ENCODE measurements at regions not wholly inside any gene's neighbourhood (a gene's known extent, or its start where the extent isn't known, plus 50 kb on each side); places are given as distances from the start of the nearest gene placed in this dataset.

DNA sequence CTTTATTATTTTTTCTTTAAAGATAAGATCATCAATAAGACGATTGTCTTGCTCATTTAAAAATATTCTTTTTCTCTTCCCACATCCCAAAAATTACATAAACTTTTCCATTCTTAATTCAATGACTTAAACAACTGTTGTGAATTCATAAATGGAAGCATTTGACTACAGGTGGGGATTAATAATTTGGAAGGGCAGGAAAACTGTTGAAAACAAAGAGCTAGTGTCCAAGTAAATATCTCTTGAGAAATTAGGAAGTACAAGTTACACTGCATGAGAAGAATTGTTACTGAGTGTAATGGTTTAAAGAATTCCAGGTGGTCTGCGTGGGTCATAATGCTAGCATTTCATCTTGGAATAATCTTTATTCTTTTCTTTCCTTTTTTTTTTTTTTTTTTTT is 634.8 kb upstream of the ZEB2 start:
- H3K4me3 ChIP-seq: no peak overlapping the region
- TF ChIP-seq, protein P1, sequence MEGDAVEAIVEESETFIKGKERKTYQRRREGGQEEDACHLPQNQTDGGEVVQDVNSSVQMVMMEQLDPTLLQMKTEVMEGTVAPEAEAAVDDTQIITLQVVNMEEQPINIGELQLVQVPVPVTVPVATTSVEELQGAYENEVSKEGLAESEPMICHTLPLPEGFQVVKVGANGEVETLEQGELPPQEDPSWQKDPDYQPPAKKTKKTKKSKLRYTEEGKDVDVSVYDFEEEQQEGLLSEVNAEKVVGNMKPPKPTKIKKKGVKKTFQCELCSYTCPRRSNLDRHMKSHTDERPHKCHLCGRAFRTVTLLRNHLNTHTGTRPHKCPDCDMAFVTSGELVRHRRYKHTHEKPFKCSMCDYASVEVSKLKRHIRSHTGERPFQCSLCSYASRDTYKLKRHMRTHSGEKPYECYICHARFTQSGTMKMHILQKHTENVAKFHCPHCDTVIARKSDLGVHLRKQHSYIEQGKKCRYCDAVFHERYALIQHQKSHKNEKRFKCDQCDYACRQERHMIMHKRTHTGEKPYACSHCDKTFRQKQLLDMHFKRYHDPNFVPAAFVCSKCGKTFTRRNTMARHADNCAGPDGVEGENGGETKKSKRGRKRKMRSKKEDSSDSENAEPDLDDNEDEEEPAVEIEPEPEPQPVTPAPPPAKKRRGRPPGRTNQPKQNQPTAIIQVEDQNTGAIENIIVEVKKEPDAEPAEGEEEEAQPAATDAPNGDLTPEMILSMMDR (IDR thresholded peaks at IDR 0.05): no peak
- DNase-seq: no peak
- H3K4me1 ChIP-seq: peaks cover 5% of the 10 kb centered on the region
- 73 to 79% (median 74%) methylated on average over 2 of the region's 2 CpGs for WGBS, 3 donors
- intact Hi-C loops (cut with DNase I): no loop called here
- no peak overlapping the region for H3K27ac ChIP-seq
- ATAC-seq: no peak
- no peaks in the 10 kb centered on the region for H3K9me3 ChIP-seq
- no peaks in the 10 kb centered on the region for H3K36me3 ChIP-seq (ENCODE audit: insufficient read depth in 1 of 2, low read depth in 1 of 2)
- no peaks in the 10 kb centered on the region for H3K27me3 ChIP-seq (ENCODE audit: insufficient read depth in 3 of 3, low read length in 2 of 3)

- ATAC-seq: no peak
- no peaks in the 10 kb centered on the region for H3K27me3 ChIP-seq (ENCODE audit: insufficient read depth in 3 of 3, low read length in 2 of 3)
- no peaks in the 10 kb centered on the region for H3K9me3 ChIP-seq
- no peaks in the 10 kb centered on the region for H3K4me1 ChIP-seq
- intact Hi-C loops (cut with DNase I): no loop called here
- H3K4me3 ChIP-seq: no peak overlapping the region
- H3K27ac ChIP-seq: no peak overlapping the region
- TF ChIP-seq, protein P1 (IDR thresholded peaks at IDR 0.05): no peak
- no peaks in the 10 kb centered on the region for H3K36me3 ChIP-seq (ENCODE audit: insufficient read depth in 1 of 2, low read depth in 1 of 2)
- no peak for DNase-seq
These were observed 626.8 kb upstream of the ZEB2 start for GRCh38 chr2:145146691-145147090.

DNA sequence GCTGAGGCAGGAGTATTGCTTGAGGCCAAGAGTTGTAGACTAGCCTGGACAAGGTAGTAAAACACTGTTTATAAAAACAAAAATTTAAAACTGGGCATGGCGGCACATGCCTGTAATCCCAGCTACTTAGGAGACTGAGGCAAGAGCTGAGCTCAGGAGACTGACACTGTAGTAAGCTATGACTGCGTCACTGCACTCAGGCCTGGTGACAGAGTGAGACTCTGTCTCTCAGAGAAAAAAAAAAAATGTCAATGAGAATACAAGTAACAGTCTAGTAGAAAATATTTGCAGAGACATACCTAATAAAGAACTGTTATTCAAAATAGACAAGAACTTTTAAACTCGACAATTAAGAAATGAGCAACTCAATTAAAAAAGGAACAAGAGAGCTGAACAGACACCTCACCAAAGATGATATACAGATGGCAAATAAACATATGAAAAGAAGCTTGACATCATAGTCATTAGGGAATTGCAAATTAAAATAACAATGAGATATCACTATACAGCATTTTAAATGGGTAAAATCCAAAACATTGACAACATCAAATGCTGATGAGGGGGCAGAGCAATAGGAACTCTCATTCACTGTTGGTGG is 624.3 kb upstream of the ZEB2 start:
- TF ChIP-seq, protein P1 (IDR thresholded peaks at IDR 0.05): no peak
- Histone ChIP-seq H3K27ac (no peak overlapping the region), H3K27me3 (ENCODE audit: insufficient read depth in 3 of 3, low read length in 2 of 3) (no peaks in the 10 kb centered on the region), H3K4me3 (no peak overlapping the region), H3K4me1 (no peaks in the 10 kb centered on the region), H3K36me3 (ENCODE audit: insufficient read depth in 1 of 2, low read depth in 1 of 2) (no peaks in the 10 kb centered on the region), H3K9me3 (no peaks in the 10 kb centered on the region)
- WGBS, 3 donors: 96 to 98% (median 97%) methylated on average over 3 of the region's 3 CpGs
- no peak for DNase-seq
- no peak for ATAC-seq
- intact Hi-C loops (cut with DNase I): no loop called here

- Histone ChIP-seq H3K27ac (no peak overlapping the region), H3K27me3 (ENCODE audit: insufficient read depth in 3 of 3, low read length in 2 of 3) (no peaks in the 10 kb centered on the region), H3K36me3 (ENCODE audit: insufficient read depth in 1 of 2, low read depth in 1 of 2) (no peaks in the 10 kb centered on the region), H3K4me1 (no peaks in the 10 kb centered on the region), H3K9me3 (no peaks in the 10 kb centered on the region), H3K4me3 (no peak overlapping the region)
- intact Hi-C loops (cut with DNase I): no loop called here
- 66 to 74% (median 70%) methylated on average over 2 of the region's 2 CpGs for WGBS, 3 donors
- DNase-seq: no peak
- TF ChIP-seq, protein P1 (IDR thresholded peaks at IDR 0.05): no peak
- no peak for ATAC-seq
These were observed 622.1 kb upstream of the ZEB2 start for GRCh38 chr2:145141981-145142380.

DNA sequence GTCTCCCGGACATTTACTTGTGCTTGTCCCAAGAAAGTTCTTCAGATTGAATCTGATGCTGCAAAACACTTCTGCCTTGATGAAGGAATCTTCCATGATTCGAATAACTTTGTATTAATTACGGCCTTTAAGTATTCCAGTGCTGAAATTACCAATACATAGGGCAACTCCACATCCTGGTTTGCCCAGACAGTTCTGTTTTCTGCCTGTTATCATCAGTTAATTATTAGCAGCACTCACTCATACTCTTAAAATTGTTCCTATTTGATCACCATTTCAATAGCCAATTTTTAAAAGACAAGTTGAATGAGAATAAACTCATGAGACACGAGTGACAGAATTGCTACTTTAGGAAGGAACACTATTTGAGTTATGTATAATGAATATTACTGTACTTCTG is 620.7 kb upstream of the ZEB2 start:
- no peak for DNase-seq
- Histone ChIP-seq H3K36me3 (ENCODE audit: insufficient read depth in 1 of 2, low read depth in 1 of 2) (no peaks in the 10 kb centered on the region), H3K27me3 (ENCODE audit: insufficient read depth in 3 of 3, low read length in 2 of 3) (no peaks in the 10 kb centered on the region), H3K27ac (no peak overlapping the region), H3K9me3 (no peaks in the 10 kb centered on the region), H3K4me1 (no peaks in the 10 kb centered on the region), H3K4me3 (no peak overlapping the region)
- WGBS, 3 donors: 93 to 96% (median 94%) methylated on average over 4 of the region's 4 CpGs
- ATAC-seq: no peak
- intact Hi-C loops (cut with DNase I): no loop called here
- TF ChIP-seq, protein P1 (IDR thresholded peaks at IDR 0.05): no peak

All from psoas muscle (tissue), 7 donors.